ENCODE measurements at regions not wholly inside any gene's neighbourhood (a gene's known extent, or its start where the extent isn't known, plus 50 kb on each side); places are given as distances from the start of the nearest gene placed in this dataset.

DNA sequence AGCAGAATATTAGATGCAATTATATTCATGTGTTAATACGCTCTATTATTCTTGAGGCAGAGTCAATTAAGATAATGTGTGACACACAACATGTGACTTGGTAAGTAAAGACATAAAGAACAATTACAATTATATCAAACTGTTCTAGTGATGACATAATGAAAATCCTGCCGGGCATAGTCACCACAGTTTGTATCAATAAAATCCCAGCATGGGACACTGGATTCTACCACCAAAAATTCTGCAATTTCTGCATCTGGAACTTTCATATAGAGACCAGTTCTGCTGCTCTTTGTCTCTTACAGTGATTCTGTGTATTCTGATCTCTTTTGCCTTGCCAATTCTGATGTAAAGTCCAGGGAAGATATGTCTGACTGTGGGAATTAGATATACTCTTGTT is 495.6 kb upstream of the LRRC4C start:
- TF ChIP-seq, protein P1, sequence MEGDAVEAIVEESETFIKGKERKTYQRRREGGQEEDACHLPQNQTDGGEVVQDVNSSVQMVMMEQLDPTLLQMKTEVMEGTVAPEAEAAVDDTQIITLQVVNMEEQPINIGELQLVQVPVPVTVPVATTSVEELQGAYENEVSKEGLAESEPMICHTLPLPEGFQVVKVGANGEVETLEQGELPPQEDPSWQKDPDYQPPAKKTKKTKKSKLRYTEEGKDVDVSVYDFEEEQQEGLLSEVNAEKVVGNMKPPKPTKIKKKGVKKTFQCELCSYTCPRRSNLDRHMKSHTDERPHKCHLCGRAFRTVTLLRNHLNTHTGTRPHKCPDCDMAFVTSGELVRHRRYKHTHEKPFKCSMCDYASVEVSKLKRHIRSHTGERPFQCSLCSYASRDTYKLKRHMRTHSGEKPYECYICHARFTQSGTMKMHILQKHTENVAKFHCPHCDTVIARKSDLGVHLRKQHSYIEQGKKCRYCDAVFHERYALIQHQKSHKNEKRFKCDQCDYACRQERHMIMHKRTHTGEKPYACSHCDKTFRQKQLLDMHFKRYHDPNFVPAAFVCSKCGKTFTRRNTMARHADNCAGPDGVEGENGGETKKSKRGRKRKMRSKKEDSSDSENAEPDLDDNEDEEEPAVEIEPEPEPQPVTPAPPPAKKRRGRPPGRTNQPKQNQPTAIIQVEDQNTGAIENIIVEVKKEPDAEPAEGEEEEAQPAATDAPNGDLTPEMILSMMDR (IDR thresholded peaks at IDR 0.05; ENCODE audit: low read depth, low read length) = no peak
- TF ChIP-seq EZH2phosphoT487 (IDR thresholded peaks at IDR 0.05; ENCODE audit: low read depth) = no peak

Data from OCI-LY3 (cell line).